ENCODE measurements at regions not wholly inside any gene's neighbourhood (a gene's known extent, or its start where the extent isn't known, plus 50 kb on each side); places are given as distances from the start of the nearest gene placed in this dataset.
A peak's percentile ranks its signal among the peaks of the same experiment; 100 is the strongest.
"Not testable (repeated sequence)": the region's sequence is repeated elsewhere in the genome, so short reads cannot be mapped to it uniquely, and the experiment has no call there.

DNA sequence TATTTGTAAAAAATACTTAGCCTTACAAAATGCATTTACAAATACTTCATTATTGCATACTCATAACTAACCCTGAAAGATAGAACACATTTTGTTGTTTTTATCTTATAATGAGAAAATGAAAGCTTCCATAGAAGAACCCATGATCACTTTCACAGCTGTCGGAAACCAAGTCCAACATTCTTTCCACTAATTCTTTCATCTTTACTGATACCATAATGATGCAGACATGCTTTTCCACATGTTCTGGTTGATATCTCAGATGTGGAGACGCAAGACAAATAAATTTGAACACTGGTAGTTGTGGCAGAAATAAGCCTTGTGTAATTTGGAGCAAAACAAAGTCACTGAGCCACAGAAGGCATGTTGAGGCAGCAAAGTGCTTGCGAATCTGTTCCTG is 136.0 kb downstream of the FBXO4 start:
- no peak overlapping the region for H3K4me3 ChIP-seq (replicated peaks in 1 of 2; ENCODE audit: low read depth in 2 of 2, low read length in 2 of 2)
- TF ChIP-seq, protein P1, sequence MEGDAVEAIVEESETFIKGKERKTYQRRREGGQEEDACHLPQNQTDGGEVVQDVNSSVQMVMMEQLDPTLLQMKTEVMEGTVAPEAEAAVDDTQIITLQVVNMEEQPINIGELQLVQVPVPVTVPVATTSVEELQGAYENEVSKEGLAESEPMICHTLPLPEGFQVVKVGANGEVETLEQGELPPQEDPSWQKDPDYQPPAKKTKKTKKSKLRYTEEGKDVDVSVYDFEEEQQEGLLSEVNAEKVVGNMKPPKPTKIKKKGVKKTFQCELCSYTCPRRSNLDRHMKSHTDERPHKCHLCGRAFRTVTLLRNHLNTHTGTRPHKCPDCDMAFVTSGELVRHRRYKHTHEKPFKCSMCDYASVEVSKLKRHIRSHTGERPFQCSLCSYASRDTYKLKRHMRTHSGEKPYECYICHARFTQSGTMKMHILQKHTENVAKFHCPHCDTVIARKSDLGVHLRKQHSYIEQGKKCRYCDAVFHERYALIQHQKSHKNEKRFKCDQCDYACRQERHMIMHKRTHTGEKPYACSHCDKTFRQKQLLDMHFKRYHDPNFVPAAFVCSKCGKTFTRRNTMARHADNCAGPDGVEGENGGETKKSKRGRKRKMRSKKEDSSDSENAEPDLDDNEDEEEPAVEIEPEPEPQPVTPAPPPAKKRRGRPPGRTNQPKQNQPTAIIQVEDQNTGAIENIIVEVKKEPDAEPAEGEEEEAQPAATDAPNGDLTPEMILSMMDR (IDR thresholded peaks at IDR 0.05; ENCODE audit: low read depth, low read length) = no peak
- DNase-seq (ENCODE audit: low read depth in 2 of 2) = no peak

DNA sequence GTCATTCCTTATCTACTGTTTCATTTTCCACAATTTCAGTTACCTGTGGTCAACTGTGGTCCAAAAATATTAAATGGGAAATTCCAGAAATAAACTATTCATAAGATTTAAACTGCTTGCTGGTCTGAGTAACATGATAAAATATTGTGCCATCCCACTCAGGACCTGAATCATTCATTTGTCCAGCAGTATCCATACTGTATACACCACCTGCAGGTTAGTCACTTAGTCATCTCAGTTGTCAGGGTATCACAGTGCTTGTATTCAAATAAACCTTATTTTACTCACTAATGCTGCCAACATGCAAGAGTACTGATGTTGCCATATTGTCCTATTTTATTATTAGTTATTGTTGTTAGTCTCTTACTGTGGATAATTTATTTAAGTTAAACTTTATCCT is 139.7 kb downstream of the FBXO4 start:
- TF ChIP-seq, protein P1 (IDR thresholded peaks at IDR 0.05; ENCODE audit: low read depth, low read length) = no peak

DNA sequence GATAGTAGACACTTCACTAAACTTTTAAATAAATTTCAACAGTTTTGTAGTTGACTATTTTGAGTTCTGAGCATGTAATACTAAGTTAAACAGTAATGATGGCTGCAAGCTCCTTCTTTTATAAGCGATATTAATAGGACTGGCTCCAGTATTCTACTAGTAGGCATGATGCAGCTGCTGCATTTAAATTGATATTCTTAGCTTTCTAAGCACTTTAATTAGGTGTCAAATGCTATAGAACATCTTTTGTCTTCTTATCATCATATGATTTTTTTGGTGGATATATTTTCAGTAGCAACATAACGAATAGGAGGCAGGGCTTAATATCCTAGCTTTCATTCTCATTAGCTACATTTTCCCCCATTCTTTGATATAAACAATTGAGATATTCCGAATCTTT is 141.1 kb downstream of the FBXO4 start:
- TF ChIP-seq, protein P1 (IDR thresholded peaks at IDR 0.05; ENCODE audit: low read depth, low read length) = no peak
- DNase-seq (ENCODE audit: low read depth in 2 of 2) = no peak
- no peak overlapping the region for H3K4me3 ChIP-seq (replicated peaks in 1 of 2; ENCODE audit: low read depth in 2 of 2, low read length in 2 of 2)

More for the DNA sequence above, 139.7 kb downstream of the FBXO4 start:
- no peak overlapping the region for H3K4me3 ChIP-seq (replicated peaks in 1 of 2; ENCODE audit: low read depth in 2 of 2, low read length in 2 of 2)
- DNase-seq (ENCODE audit: low read depth in 2 of 2) = peak in 1 of 2 donors; percentile 9

DNA sequence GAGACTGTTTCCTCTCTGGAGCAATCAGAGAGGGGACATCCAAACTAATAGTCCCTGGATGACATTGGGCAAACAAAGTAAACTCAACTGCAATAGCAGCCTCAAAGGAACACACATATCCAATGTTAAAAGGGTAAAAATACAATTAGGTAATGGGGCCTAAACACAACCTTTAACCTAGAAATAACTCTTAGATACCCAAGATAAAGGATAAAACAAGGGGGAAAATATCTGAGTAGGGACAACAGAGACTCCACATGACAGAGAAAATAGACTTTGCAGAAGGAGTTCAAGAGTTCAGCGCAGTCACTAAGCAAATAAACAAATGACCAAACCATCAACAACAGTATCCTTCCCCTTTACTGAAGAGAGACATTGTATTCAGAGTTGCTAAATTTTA is 149.3 kb downstream of the FBXO4 start:
- no peak overlapping the region for H3K4me3 ChIP-seq (replicated peaks in 1 of 2; ENCODE audit: low read depth in 2 of 2, low read length in 2 of 2)
- TF ChIP-seq, protein P1 (IDR thresholded peaks at IDR 0.05; ENCODE audit: low read depth, low read length) = no peak
- DNase-seq (ENCODE audit: low read depth in 2 of 2) = no peak

DNA sequence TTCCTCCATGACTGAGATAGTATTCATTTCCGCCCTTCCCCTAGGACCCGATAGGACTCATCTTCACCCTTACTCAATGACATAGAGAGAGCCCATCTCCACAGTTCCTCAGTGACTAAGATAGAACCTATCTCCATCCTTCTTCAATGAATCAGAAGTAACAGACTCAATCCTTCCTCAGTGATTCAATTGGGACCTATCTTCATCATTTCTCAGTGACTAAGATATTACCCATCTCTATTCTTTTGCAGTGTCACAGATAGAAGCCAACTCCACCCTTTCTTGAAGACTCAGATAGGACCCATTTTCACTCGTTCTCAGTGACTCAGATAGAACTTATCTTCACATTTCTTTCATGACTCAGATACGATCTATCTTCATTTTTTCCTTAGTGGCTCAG is 164.6 kb downstream of the FBXO4 start:
- peak in 1 of 2 donors; percentile 35 for DNase-seq (ENCODE audit: low read depth in 2 of 2)
- no peak overlapping the region for H3K4me3 ChIP-seq (replicated peaks in 1 of 2; ENCODE audit: low read depth in 2 of 2, low read length in 2 of 2)
- TF ChIP-seq, protein P1 (IDR thresholded peaks at IDR 0.05; ENCODE audit: low read depth, low read length) = no peak

DNA sequence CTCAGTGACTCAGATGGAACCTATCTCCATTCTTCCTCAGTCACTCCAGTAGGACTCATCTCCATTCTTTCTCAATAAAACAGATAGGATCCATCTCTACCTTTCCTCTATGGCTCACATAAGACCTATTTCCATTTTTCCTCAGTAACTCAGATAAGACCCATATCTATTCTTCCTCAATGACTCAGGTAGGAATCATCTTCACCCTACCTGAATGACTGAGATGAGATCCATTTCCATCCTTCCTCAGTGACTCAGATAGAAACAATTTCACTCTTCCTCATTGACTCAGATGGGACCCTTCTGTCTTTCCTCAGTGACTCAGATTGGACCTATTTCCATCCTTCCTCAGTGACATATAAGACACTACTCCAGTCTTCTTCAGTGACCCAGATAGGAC is 165.1 kb downstream of the FBXO4 start:
- TF ChIP-seq, protein P1 (IDR thresholded peaks at IDR 0.05; ENCODE audit: low read depth, low read length) = no peak
- no peak for DNase-seq (ENCODE audit: low read depth in 2 of 2)

DNA sequence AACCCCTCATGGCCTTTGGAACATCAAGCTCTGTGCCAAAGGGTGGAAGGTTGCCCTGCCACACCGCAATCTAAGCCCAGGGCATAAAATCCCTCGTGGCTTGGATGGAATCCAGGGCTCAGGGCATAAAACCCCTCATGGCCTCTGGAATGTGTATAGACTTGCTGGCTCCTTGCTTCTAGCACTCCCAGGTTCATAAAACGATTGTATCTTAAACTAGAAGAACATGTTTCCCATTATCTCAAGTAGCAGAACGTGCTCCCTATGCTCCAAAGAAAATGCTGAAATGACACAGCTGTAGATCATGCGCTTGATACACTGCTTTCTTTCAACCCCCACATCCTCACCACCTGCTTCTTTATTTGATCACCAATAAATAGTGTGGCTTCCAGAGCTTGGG is 174.8 kb downstream of the FBXO4 start:
- DNase-seq (ENCODE audit: low read depth in 2 of 2); H3K4me3 ChIP-seq (replicated peaks in 1 of 2; ENCODE audit: low read depth in 2 of 2, low read length in 2 of 2): not testable (repeated sequence)

More for the DNA sequence above, 165.1 kb downstream of the FBXO4 start:
- no peak overlapping the region for H3K4me3 ChIP-seq (replicated peaks in 1 of 2; ENCODE audit: low read depth in 2 of 2, low read length in 2 of 2)
